HL-60/S4 treated with retinoic acid at 250 ng/mL for 4 days and 3 days (cell line): ENCODE measurements at regions not wholly inside any gene's neighbourhood (a gene's known extent, or its start where the extent isn't known, plus 50 kb on each side); places are given as distances from the start of the nearest gene placed in this dataset.

Experiments used
- in situ Hi-C: fragments of 300-500 bp; cut with MboI; formaldehyde crosslinking; loops from 2 replicates; pipeline ENCODE4 v1.7.0; 2022; ENCODE audit warnings: low sequenced_read_pairs

DNA sequence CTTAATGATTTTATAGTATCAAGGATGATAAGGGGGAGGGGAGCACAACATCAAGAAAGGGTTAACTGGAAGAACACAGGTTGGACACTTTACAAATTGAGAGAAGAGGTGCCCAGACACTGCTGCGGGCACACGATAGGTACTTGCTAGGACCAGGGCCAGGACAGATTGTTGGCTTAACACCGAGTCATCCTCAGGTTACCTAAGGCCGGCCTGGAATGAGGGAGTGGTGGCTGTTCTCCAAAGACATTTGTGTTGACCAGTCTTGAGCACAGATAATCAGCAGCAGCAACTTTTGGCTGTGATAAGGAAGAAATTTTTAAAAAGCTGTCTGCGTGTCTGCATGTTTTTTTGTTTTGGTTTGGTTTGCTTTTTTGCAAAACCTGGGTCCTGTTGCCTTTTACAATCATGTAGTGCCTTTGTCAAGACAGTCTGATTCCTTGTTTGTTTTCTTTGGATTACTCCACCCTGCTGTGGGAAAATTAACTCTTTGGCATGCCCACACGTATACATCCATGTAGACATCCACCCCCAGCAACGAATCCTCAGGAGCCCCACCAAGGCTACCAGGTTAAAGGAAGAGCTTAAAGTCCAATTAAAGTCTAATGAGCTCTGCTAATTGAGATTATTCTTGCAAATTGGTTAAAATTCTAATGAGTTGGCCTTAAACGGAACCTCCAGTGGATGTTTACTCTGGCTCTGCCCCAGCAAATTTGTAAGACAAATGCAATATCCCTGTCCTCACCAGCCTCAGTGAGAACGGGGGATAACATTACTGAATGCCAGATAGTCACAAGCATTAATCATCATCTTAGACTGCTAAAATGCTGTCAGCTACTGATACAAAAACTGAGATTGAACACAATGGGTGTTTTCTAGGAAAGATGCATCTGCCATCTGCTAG, 382.3 kb downstream of the ACTL7B start:
- in situ Hi-C loops, result no loop called here

DNA sequence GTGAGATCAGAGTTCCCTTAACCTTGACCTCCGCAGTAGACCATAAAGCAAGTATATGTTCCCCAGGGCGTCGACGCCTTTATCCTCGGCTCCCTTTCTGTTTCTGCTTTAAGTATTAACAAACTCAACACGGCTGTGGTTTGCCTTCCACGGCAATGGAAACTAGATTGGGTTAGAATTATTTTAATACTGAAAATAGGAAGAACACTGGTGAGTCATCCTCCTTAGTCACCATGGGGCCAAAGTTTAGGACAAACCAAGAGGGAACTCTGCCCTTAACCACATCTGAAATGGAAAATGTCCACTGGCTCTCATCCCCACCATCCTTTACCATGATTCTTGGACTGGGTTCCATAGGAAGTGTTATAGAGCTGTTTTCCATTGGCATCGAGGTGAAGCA, 386.1 kb downstream of the ACTL7B start:
- in situ Hi-C loops, result no loop called here

GRCh38 chr9:108468364-108468763, 387.4 kb downstream of the ACTL7B start:
- in situ Hi-C loops, result no loop called here

- in situ Hi-C loops, result no loop called here
Measured at GRCh38 chr9:108467653-108468324, 388.0 kb downstream of the ACTL7B start.

- in situ Hi-C loops, result no loop called here
Measured at GRCh38 chr9:108467161-108467560, 388.6 kb downstream of the ACTL7B start.

DNA sequence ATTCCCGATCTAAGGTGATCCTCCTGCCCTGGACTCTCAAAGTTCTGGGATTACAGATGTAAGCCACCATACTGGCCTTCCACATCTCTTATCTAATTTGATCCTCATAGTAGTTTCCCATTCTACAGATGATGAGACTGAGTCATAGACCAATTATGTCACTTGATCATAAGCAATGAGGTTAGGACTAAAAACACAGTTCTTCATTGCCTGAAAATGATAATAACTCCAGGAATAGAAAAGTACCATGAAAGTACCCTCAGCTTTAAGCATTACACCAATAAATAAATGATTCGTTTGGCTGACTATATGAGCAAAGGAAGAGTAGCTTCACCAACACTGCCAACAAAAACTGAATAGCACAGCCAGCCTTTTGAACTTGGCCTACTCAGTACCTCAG, 389.5 kb downstream of the ACTL7B start:
- in situ Hi-C loops, result no loop called here

DNA sequence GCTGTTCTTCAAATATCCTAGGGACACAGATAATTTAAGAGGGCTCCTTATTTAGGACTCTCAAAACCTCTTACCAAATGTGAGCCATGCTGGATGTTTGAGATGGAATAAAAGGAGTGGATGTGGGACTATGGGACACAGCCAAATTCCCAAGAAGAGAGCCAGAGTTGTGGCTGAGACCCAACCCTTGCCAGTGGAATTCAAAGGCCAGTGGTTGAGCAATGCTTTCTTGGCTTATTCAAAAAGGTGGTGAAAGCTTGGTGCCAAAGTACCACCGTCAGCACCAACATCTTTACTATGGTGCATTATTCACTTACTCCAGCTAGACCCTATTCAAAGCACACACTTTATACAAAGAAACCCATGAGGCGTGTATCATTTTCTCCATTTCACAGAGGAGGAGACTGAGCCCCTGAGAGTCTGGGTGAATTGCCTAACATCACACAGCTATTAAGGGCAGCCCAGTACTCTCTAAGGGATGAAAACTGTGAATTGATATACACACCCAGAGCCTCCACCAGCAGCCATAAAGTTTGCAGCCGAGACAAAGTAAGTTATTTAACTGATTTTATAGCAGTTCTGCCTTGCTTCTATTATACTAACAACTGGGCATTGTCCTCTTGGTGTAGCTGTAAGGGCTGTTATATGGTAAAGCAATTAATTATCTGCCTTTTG, 391.7 kb downstream of the ACTL7B start:
- in situ Hi-C loops, result no loop called here

- in situ Hi-C loops, result no loop called here
Measured at GRCh38 chr9:108456903-108457302, 398.9 kb downstream of the ACTL7B start.

- in situ Hi-C loops, result no loop called here
Measured at GRCh38 chr9:108445431-108446071, 410.2 kb downstream of the ACTL7B start.

DNA sequence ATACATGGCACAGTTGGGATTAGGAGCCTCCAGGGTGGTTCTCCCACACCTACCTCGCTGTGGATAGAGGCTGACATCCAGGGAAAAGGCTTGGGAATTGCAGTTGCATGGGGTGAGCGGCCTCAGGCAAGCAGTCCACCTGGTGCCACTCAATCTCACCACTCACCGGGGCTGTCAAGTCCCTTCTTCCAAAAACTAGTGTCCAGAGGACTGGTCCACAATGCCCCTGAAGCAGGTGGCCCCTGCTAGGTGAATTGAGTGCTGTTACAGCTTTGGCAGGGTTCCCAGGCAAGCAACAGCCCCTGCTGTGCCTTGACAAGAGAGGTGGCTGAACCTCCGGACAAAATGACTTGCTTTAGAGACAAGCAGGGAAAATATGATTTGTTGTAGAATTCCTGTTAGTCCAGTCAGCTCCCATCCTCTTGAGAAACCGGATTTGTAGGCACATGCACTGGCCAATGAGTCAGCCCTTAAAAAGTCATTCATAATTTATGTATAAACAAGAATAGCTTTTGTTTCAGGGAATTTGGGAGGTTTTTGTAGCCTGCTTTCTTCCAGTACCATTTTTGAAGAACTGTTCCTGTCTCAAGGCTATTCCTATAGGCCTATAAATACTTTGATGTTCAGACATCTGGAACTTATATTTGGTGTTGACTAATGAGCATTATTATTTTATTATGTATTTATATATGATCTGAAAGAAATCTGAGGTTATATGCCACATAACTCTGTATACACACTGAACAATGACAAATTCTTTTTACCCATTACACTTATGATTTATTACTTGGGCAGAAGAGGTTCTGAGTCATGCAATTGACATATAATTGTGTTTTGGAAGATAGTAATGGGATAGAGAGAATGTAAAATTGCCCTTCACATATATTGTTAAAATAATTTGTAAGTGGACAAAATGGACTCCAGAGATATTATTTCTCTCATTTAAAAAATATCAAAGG, 411.1 kb downstream of the ACTL7B start:
- in situ Hi-C loops, result no loop called here

DNA sequence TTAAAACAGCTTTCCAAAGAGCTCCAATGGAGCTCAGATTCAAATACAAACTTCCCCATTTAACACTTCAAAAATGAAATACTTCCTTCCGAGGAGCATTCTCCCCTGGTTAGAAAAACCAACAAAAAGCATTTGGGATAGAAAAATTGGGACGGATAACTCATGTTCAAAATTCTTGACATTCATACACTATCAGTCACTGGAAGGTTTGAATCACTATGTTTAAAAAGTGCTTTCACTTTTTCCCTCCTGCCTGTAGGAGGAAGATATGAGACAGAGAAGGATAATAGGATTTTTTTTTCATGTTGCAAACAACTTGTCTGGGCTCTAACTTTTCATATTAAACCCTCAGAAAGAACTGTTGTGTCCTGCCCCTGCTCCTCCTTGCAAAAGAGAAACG, 412.0 kb downstream of the ACTL7B start:
- in situ Hi-C loops, result no loop called here

DNA sequence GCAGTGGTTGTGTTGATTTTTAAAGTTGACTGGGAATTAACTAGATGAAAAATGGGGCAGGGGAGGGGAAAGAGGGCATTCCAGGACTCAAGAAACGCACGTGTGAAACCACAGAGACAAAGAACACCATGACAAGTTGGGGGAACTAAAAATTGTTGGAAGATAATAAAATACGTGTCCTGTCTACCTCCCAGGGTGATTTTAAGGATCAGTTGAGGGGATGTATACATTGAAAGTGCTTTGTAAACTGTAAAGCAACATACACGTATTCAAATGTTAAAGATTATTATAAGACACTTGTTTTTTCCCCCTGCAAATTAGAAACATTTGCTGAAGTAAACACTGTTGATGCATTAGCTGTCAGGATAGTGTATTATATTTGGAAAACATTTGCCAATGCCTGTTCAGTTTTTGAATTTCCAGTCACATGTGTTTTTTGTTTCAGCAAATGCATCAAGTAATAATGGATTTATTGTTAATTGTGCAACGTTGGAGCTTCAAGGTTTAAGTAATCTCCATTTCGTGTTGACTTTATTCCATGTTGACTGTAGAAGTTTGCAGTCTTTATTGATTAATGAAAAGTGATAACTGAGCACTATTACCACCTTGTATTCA, 412.7 kb downstream of the ACTL7B start:
- in situ Hi-C loops, result no loop called here

DNA sequence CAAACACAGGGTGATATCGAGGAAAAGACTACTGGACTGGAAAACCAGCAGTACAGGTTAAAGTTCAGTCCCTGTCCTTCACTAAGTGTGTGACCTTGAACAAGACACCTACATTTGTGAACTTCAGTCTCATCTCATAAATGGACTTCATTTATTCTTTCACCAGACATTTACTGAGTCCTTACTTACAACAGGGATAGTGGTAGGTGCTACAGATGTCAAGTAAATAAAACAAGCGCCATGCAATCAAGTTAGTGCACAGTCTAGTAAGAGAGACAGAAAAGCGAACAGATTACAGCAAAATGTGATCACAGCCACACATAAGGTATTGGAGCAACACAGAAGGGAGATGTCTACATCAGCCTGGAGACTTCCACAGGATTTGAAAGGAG, 413.2 kb downstream of the ACTL7B start:
- in situ Hi-C loops, result no loop called here

DNA sequence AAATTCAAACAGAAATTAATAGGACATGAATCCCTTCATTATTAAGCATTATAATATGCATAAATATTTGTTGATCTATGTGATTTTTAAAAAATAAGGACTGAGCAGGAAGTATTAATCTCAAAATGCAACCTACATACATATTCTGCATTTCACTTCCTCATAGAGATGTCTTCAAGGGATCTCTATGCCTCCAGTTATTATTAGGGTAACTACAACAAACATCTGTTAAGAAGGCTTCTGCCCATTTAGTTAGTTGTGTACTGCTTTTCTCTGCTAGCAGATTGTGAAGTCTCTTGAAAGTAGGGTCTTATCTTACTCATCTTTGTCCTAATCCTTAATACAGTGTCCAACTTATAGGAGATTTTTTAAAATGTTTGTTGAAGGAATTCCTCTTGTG, 414.1 kb downstream of the ACTL7B start:
- in situ Hi-C loops, result no loop called here

DNA sequence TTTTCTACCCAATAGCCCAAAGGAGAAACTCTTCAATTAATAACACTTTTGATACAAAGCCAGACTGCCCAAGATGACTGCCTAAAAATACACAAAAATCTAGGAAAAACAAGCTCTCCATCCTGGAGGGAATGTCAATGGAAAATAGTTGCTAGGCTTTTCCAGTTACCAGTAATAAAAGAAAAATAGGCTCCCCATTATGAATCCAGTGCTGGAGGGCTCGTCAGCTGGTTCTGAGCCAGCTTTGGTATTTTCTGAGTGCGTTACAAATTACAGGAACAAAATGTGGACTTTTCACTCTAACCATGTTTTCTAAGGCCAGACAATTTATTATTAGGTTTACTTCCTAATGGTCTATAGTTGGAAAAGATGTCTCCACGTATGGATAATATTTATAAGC, 414.5 kb downstream of the ACTL7B start:
- in situ Hi-C loops, result no loop called here

- in situ Hi-C loops, result no loop called here
Measured at GRCh38 chr9:108439947-108440346, 415.8 kb downstream of the ACTL7B start.

- in situ Hi-C loops, result no loop called here
Measured at GRCh38 chr9:108437656-108438055, 418.1 kb downstream of the ACTL7B start.

GRCh38 chr9:108436448-108436847, 419.3 kb downstream of the ACTL7B start:
- in situ Hi-C loops, result no loop called here

- in situ Hi-C loops, result no loop called here
Measured at GRCh38 chr9:108434502-108434901, 421.3 kb downstream of the ACTL7B start.

DNA sequence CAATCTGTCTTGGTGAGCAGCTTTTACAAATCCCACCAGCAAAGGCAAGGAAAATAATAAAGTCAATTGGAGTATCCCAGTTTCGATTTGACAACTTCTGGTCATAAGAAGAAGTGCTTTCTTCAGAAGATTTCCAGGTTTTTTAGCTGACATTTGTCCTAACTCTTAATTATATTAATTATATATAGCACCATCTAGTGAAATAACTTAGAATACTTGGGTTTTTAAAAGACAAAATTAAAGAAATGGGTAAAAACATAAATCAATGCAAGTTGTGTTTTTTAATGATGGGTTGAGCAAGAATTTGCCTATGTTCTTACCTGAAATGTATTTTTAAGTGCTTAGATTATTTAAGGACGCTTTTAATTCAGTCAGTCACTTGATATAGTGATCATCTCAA, 421.8 kb downstream of the ACTL7B start:
- in situ Hi-C loops, result no loop called here
